H9 (cell line): ENCODE measurements at regions not wholly inside any gene's neighbourhood (a gene's known extent, or its start where the extent isn't known, plus 50 kb on each side); places are given as distances from the start of the nearest gene placed in this dataset.

Experiments
- DNase-seq: peaks from one replicate; pipeline ENCODE4 v3.0.0-alpha.2; 2017
- H2AFZ ChIP-seq: one replicate; pipeline ENCODE4 v1.6.1; 2013; ENCODE audit warnings: mild to moderate bottlenecking, low read length, control low read depth, moderate library complexity
- H2AK5ac ChIP-seq: 2 replicates; pipeline ENCODE4 v1.6.1; 2013; ENCODE audit warnings: low read length, control low read depth, mixed read lengths; ENCODE audit not compliant: insufficient read length
- H2BK120ac ChIP-seq: one replicate; pipeline ENCODE4 v1.6.1; 2013; ENCODE audit warnings: low read depth, mild to moderate bottlenecking, low read length, control low read depth, inconsistent platforms; ENCODE audit not compliant: poor library complexity, severe bottlenecking
- H2BK12ac ChIP-seq: 2 replicates; pipeline ENCODE4 v1.6.1; 2013; ENCODE audit warnings: low read length, control low read depth, mixed read lengths, low read depth; ENCODE audit not compliant: insufficient read length
- H2BK15ac ChIP-seq: 2 replicates; pipeline ENCODE4 v1.6.1; 2013; ENCODE audit warnings: low read depth, low read length, control low read depth
- H2BK20ac ChIP-seq: one replicate; pipeline ENCODE4 v1.6.1; 2013; ENCODE audit warnings: low read depth, mild to moderate bottlenecking, low read length, control low read depth, inconsistent platforms; ENCODE audit not compliant: poor library complexity, severe bottlenecking
- H2BK5ac ChIP-seq: 2 replicates; pipeline ENCODE4 v1.6.1; 2013; ENCODE audit warnings: low read length, control low read depth, mixed read lengths; ENCODE audit not compliant: insufficient read length
- H3K14ac ChIP-seq: 2 replicates; pipeline ENCODE4 v1.6.1; 2013; ENCODE audit warnings: low read length, control low read depth; ENCODE audit not compliant: insufficient read depth
- H3K18ac ChIP-seq: 2 replicates; pipeline ENCODE4 v1.6.1; 2013; ENCODE audit warnings: low read depth, mild to moderate bottlenecking, mixed read lengths, low read length, control low read depth; ENCODE audit not compliant: insufficient read length
- H3K23ac ChIP-seq: 2 replicates; pipeline ENCODE4 v1.6.1; 2013; ENCODE audit warnings: low read length, control low read depth, mixed read lengths, low read depth; ENCODE audit not compliant: insufficient read length
- H3K23me2 ChIP-seq: 2 replicates; pipeline ENCODE4 v1.6.1; 2013; ENCODE audit warnings: low read depth, mild to moderate bottlenecking, mixed read lengths, low read length, control low read depth; ENCODE audit not compliant: insufficient read length, poor library complexity, severe bottlenecking
- H3K27ac ChIP-seq: 2 replicates; pipeline ENCODE4 v1.5.1; 2013; ENCODE audit warnings: low read length, control low read depth, mixed read lengths, low read depth; ENCODE audit not compliant: insufficient read length
- H3K27me3 ChIP-seq: 2 replicates; pipeline ENCODE4 v1.6.1; 2013; ENCODE audit warnings: low read length, control low read depth, inconsistent platforms; ENCODE audit not compliant: insufficient read depth
- H3K4ac ChIP-seq: 2 replicates; pipeline ENCODE4 v1.6.1; 2013; ENCODE audit warnings: low read depth, mild to moderate bottlenecking, control low read depth, inconsistent platforms, low read length, moderate library complexity
- H3K4me1 ChIP-seq: 2 replicates; pipeline ENCODE4 v1.6.1; 2013; ENCODE audit warnings: low read length, control low read depth, inconsistent platforms; ENCODE audit not compliant: insufficient read depth
- H3K4me2 ChIP-seq: 2 replicates; pipeline ENCODE4 v1.6.1; 2013; ENCODE audit warnings: low read length, control low read depth, mixed read lengths; ENCODE audit not compliant: insufficient read length, insufficient read depth
- H3K56ac ChIP-seq: 2 replicates; pipeline ENCODE4 v1.6.1; 2013; ENCODE audit warnings: low read depth, mild to moderate bottlenecking, mixed read lengths, low read length, control low read depth; ENCODE audit not compliant: insufficient read length
- H3K79me1 ChIP-seq: 2 replicates; pipeline ENCODE4 v1.6.1; 2013; ENCODE audit warnings: low read depth, mild to moderate bottlenecking, moderate library complexity, low read length, control low read depth, inconsistent platforms; ENCODE audit not compliant: insufficient read depth, poor library complexity, severe bottlenecking
- H3K79me2 ChIP-seq: 2 replicates; pipeline ENCODE4 v1.6.1; 2013; ENCODE audit warnings: low read length, control low read depth, inconsistent platforms; ENCODE audit not compliant: insufficient read depth
- H3K9ac ChIP-seq: 2 replicates; pipeline ENCODE4 v1.6.1; 2013; ENCODE audit warnings: low read length, control low read depth, mixed read lengths; ENCODE audit not compliant: insufficient read length; ENCODE audit errors: extremely low read depth
- H3K9me3 ChIP-seq: one replicate; pipeline ENCODE4 v1.6.1; 2013; ENCODE audit warnings: low read depth, low read length, inconsistent platforms; ENCODE audit not compliant: control insufficient read depth
- H3T11ph ChIP-seq: one replicate; pipeline ENCODE4 v1.6.1; 2013; ENCODE audit warnings: mild to moderate bottlenecking, low read length, control low read depth, inconsistent platforms
- H4K20me1 ChIP-seq: one replicate; pipeline ENCODE4 v1.6.1; 2013; ENCODE audit not compliant: control insufficient read depth, insufficient read length, insufficient read depth
- H4K5ac ChIP-seq: 2 replicates; pipeline ENCODE4 v1.6.1; 2013; ENCODE audit warnings: low read depth, mild to moderate bottlenecking, mixed read lengths, low read length, control low read depth; ENCODE audit not compliant: insufficient read length
- H4K8ac ChIP-seq: replicated peaks from 2 replicates; pipeline ENCODE4 v1.6.1; 2013; ENCODE audit warnings: low read length, control low read depth, mixed read lengths, low read depth; ENCODE audit not compliant: insufficient read length
- H4K91ac ChIP-seq: 2 replicates; pipeline ENCODE4 v1.6.1; 2013; ENCODE audit warnings: low read depth, mild to moderate bottlenecking, moderate library complexity, mixed read lengths, low read length, control low read depth; ENCODE audit not compliant: insufficient read length
- H3K27ac Mint-ChIP-seq, 3 experiments: 2 replicates in 2 of 3; 3 replicates in 1 of 3; pipeline ENCODE4 v1.8.0; 2020 to 2021; ENCODE audit warnings: mixed read lengths in 3 of 3, mild to moderate bottlenecking in 1 of 3, moderate library complexity in 1 of 3
- H3K27me3 Mint-ChIP-seq: 2 replicates; pipeline ENCODE4 v1.8.0; 2021; ENCODE audit warnings: low read depth, mild to moderate bottlenecking, moderate library complexity, mixed read lengths
- H3K36me3 Mint-ChIP-seq, 3 experiments: 2 replicates in 2 of 3; 3 replicates in 1 of 3; pipeline ENCODE4 v1.8.0; 2020 to 2021; ENCODE audit warnings: low read depth in 3 of 3, mixed read lengths in 3 of 3; ENCODE audit not compliant: insufficient read depth in 1 of 3
- H3K4me1 Mint-ChIP-seq, 2 experiments: 2 replicates each; pipeline ENCODE4 v1.8.0; 2020; ENCODE audit warnings: mixed read lengths in 2 of 2
- H3K4me3 Mint-ChIP-seq, 2 experiments: 2 replicates in 1 of 2; 3 replicates in 1 of 2; pipeline ENCODE4 v1.8.0; 2020 to 2021; ENCODE audit warnings: mild to moderate bottlenecking in 2 of 2, mixed read lengths in 2 of 2, moderate library complexity in 1 of 2
- H3K9me3 Mint-ChIP-seq, 2 experiments: 2 replicates in 1 of 2; 3 replicates in 1 of 2; pipeline ENCODE4 v1.8.0; 2020; ENCODE audit warnings: mild to moderate bottlenecking in 2 of 2, mixed read lengths in 2 of 2, moderate library complexity in 1 of 2
- CTCF ChIP-seq: fragments of 200-600 bp; sonication (generic); conservative IDR thresholded peaks from 3 replicates; pipeline ENCODE4 v1.8.0; 2021; ENCODE audit warnings: antibody characterized with exemption, mild to moderate bottlenecking
- WGBS: extraction: QIAGEN DNeasy Blood & Tissue Kit; methylation state at CpG from one replicate; pipeline ENCODE4 v1.1.7; 2013; ENCODE audit warnings: missing lambda C conversion rate, low lambda C conversion rate, mixed read lengths; ENCODE audit not compliant: insufficient read length; ENCODE audit errors: extremely low coverage; 5-methylcytosine and 5-hydroxymethylcytosine counted together

GRCh38 chr18:77528872-77529271 lies 279.2 kb downstream of the GALR1 start:
- H3K79me1 ChIP-seq = no peaks in the 10 kb centered on the region
- Mint-ChIP-seq H3K4me1 (peaks cover 0 to 5% of the 10 kb centered on the region in 2 experiments; a peak in 2 of 4 replicates), H3K27ac (no peak overlapping the region), H3K27me3 (no peaks in the 10 kb centered on the region), H3K4me3 (no peak overlapping the region), H3K36me3 (peaks cover 0 to 7% (median 5%) of the 10 kb centered on the region in 3 experiments; a peak in 2 of 7 replicates), H3K9me3 (peaks cover 5 to 10% of the 10 kb centered on the region in 2 experiments; a peak in 3 of 5 replicates)
- H4K5ac ChIP-seq = no peak overlapping the region
- DNase-seq = no peak
- no peak overlapping the region for H3K4ac ChIP-seq
- H3K27ac ChIP-seq = no peak overlapping the region
- H2AFZ ChIP-seq = no peak overlapping the region
- H2BK5ac ChIP-seq = no peak overlapping the region
- H3K9me3 ChIP-seq = no peaks in the 10 kb centered on the region
- H3K56ac ChIP-seq = no peak overlapping the region
- no peak overlapping the region for H2AK5ac ChIP-seq
- H3T11ph ChIP-seq = no peak overlapping the region
- no peaks in the 10 kb centered on the region for H3K4me1 ChIP-seq
- H2BK120ac ChIP-seq = no peak overlapping the region
- no peaks in the 10 kb centered on the region for H3K23me2 ChIP-seq
- H3K9ac ChIP-seq = no peak overlapping the region
- no peak overlapping the region for H3K18ac ChIP-seq
- H4K20me1 ChIP-seq = peaks cover 4% of the 10 kb centered on the region
- H3K79me2 ChIP-seq = no peaks in the 10 kb centered on the region
- no peak overlapping the region for H2BK12ac ChIP-seq
- H3K23ac ChIP-seq = no peak overlapping the region
- no peak overlapping the region for H2BK20ac ChIP-seq
- H3K4me2 ChIP-seq = no peak overlapping the region
- WGBS = no CpG with 5 or more reads among the region's 3 CpGs
- H4K8ac ChIP-seq = no peak overlapping the region
- no peak overlapping the region for H4K91ac ChIP-seq
- H2BK15ac ChIP-seq = no peak overlapping the region
- TF ChIP-seq CTCF = no peak
- H3K27me3 ChIP-seq = no peaks in the 10 kb centered on the region
- H3K14ac ChIP-seq = no peak overlapping the region
